Stomach (tissue), 8 donors: ENCODE measurements at regions not wholly inside any gene's neighbourhood (a gene's known extent, or its start where the extent isn't known, plus 50 kb on each side); places are given as distances from the start of the nearest gene placed in this dataset.
"Not testable (repeated sequence)": the region's sequence is repeated elsewhere in the genome, so short reads cannot be mapped to it uniquely, and the experiment has no call there.

Experiments used
- DNase-seq, 2 donors: peaks; one replicate each; pipeline versions ENCODE4 v3.0.0 to v3.0.0-alpha.2; 2013 to 2019
- H3K27ac ChIP-seq, 5 donors: fragments of 200-600 bp in 4 of 5; sonication (generic) in 4 of 5; one replicate each; pipeline ENCODE4 v1.5.1; 2013 to 2019; ENCODE audit warnings: mild to moderate bottlenecking in 1 of 5, moderate library complexity in 1 of 5
- H3K27me3 ChIP-seq, 3 donors: fragments of 200-600 bp; sonication (generic); one replicate each; pipeline ENCODE4 v1.5.1; 2017 to 2019; ENCODE audit warnings: mixed run types in 1 of 3
- H3K36me3 ChIP-seq, 4 donors: fragments of 200-600 bp; sonication (generic); 1 replicate in 3 of 4; 2 replicates in 1 of 4; pipeline ENCODE4 v1.5.1; 2016 to 2019
- H3K4me1 ChIP-seq, 4 donors: fragments of 200-600 bp; sonication (generic); one replicate each; pipeline ENCODE4 v1.5.1; 2016 to 2019
- H3K4me3 ChIP-seq, 4 donors: fragments of 200-600 bp; sonication (generic) in 3 of 4; one replicate each; pipeline ENCODE4 v1.5.1; 2016 to 2019; ENCODE audit warnings: mild to moderate bottlenecking in 1 of 4
- H3K9me3 ChIP-seq, 4 donors: fragments of 200-600 bp; sonication (generic); one replicate each; pipeline ENCODE4 v1.5.1; 2016 to 2019
- CTCF ChIP-seq, 7 experiments: fragments of 450-650 bp in 4 of 7; fragments of 200-600 bp in 3 of 7; sonication (generic) in 3 of 7; IDR thresholded peaks; one replicate each; pipeline ENCODE4 v1.5.1; 2016 to 2019; ENCODE audit warnings: antibody characterized with exemption in 7 of 7, control low read depth in 2 of 7, mild to moderate bottlenecking in 1 of 7
- EP300 ChIP-seq: sonication (generic); formaldehyde crosslinking; IDR thresholded peaks from one replicate; pipeline ENCODE4 v1.6.1; 2017; ENCODE audit warnings: antibody characterized with exemption
- POLR2A ChIP-seq, 4 donors: fragments of 450-650 bp; IDR thresholded peaks; one replicate each; pipeline ENCODE4 v1.6.1; 2016; ENCODE audit warnings: antibody characterized with exemption in 4 of 4, control low read depth in 2 of 4, mild to moderate bottlenecking in 1 of 4, moderate library complexity in 1 of 4
- POLR2AphosphoS5 ChIP-seq, 3 donors: sonication (generic); formaldehyde crosslinking; IDR thresholded peaks; one replicate each; pipeline ENCODE4 v1.6.1; 2016; ENCODE audit warnings: antibody characterized with exemption in 3 of 3
- WGBS, 5 donors: extraction: QIAGEN DNeasy Blood & Tissue Kit in 3 of 5; methylation state at CpG; one replicate each; pipeline versions ENCODE4 v1.1.5 to v1.1.7; 2013 to 2018; 5-methylcytosine and 5-hydroxymethylcytosine counted together
- intact Hi-C: fragments of 100-400 bp; cut with DNase I; formaldehyde crosslinking; loops from one replicate; pipeline ENCODE4 v1.15.1; 2023; ENCODE audit warnings: low total_unique reads
- donor health status: healthy with polysubstance abuse.
- donor health status: Bipolar disorder and iron deficiency.
- donor health status: healthy.

- no peak overlapping the region for H3K4me3 ChIP-seq
- intact Hi-C loops, result no loop called here
- WGBS, 5 donors, result 62 to 69% (median 67%) methylated on average over 3 of the region's 3 CpGs
Measured at GRCh38 chr11:57056735-57057134, 68.0 kb downstream of the OR5AK2 start.

GRCh38 chr11:57057561-57057960, 68.8 kb downstream of the OR5AK2 start:
- H3K27ac ChIP-seq, result no peak overlapping the region
- no peak overlapping the region for H3K4me3 ChIP-seq
- peaks cover 0 to 5% (median 2%) of the 10 kb centered on the region in 4 donors for H3K9me3 ChIP-seq
- DNase-seq, result no peak
- H3K36me3 ChIP-seq, result no peaks in the 10 kb centered on the region
- intact Hi-C loops, result no loop called here
- H3K4me1 ChIP-seq, result no peaks in the 10 kb centered on the region
- no peaks in the 10 kb centered on the region for H3K27me3 ChIP-seq
- TF ChIP-seq EP300 (no peak), POLR2AphosphoS5 (IDR thresholded peaks at IDR 0.05) (no peak), CTCF (IDR thresholded peaks at IDR 0.05) (no peak), POLR2A (IDR thresholded peaks at IDR 0.05) (no peak)

More at GRCh38 chr11:57056735-57057134, 68.0 kb downstream of the OR5AK2 start:
- Histone ChIP-seq H3K9me3 (peaks cover 0 to 4% (median 2%) of the 10 kb centered on the region in 4 donors), H3K27ac (no peak overlapping the region), H3K36me3 (no peaks in the 10 kb centered on the region), H3K4me1 (no peaks in the 10 kb centered on the region), H3K27me3 (no peaks in the 10 kb centered on the region)
- TF ChIP-seq CTCF (IDR thresholded peaks at IDR 0.05) (no peak), EP300 (no peak)
- DNase-seq, result peak in 1 of 2 donors; percentile 12

GRCh38 chr11:57062957-57063356, 74.2 kb downstream of the OR5AK2 start:
- intact Hi-C loops, DNase-seq, H3K4me3 ChIP-seq, H3K4me1 ChIP-seq, H3K36me3 ChIP-seq, H3K27me3 ChIP-seq, H3K27ac ChIP-seq: not testable (repeated sequence)
- WGBS, 5 donors, result 76 to 92% (median 86%) methylated on average over 6 to 7 of the region's 7 CpGs
- peaks cover 0 to 12% (median 11%) of the 10 kb centered on the region in 4 donors for H3K9me3 ChIP-seq

GRCh38 chr11:57069942-57070341, 81.2 kb downstream of the OR5AK2 start:
- intact Hi-C loops, result no loop called here
- WGBS, 5 donors, result 71 to 97% (median 86%) methylated on average over 1 of the region's 1 CpG

GRCh38 chr11:57071829-57072228, 83.1 kb downstream of the OR5AK2 start:
- peak overlapping the region; percentile 4 to 70 (median 40) for H3K27ac ChIP-seq

More at GRCh38 chr11:57069942-57070341, 81.2 kb downstream of the OR5AK2 start:
- no peaks in the 10 kb centered on the region for H3K36me3 ChIP-seq
- no peak overlapping the region for H3K27ac ChIP-seq
- H3K4me1 ChIP-seq, result peaks cover 0 to 11% (median 5%) of the 10 kb centered on the region in 4 donors
- no peak for TF ChIP-seq CTCF (IDR thresholded peaks at IDR 0.05)
- TF ChIP-seq POLR2A (IDR thresholded peaks at IDR 0.05), result no peak
- TF ChIP-seq POLR2AphosphoS5 (IDR thresholded peaks at IDR 0.05), result no peak
- no peak for TF ChIP-seq EP300
- H3K4me3 ChIP-seq, result no peak overlapping the region
- DNase-seq, result no peak
- no peaks in the 10 kb centered on the region for H3K9me3 ChIP-seq
- H3K27me3 ChIP-seq, result no peaks in the 10 kb centered on the region

More at GRCh38 chr11:57071829-57072228, 83.1 kb downstream of the OR5AK2 start:
- no peaks in the 10 kb centered on the region for H3K36me3 ChIP-seq
- H3K9me3 ChIP-seq, result no peaks in the 10 kb centered on the region
- peaks cover 0 to 11% (median 5%) of the 10 kb centered on the region in 4 donors for H3K4me1 ChIP-seq
- no peak for TF ChIP-seq CTCF (IDR thresholded peaks at IDR 0.05)
- TF ChIP-seq POLR2AphosphoS5 (IDR thresholded peaks at IDR 0.05), result peak in 1 of 3 donors; percentile 20
- intact Hi-C loops, result no loop called here
- H3K4me3 ChIP-seq, result no peak overlapping the region
- no peaks in the 10 kb centered on the region for H3K27me3 ChIP-seq
- DNase-seq, result no peak
